ENCODE measurements at regions not wholly inside any gene's neighbourhood (a gene's known extent, or its start where the extent isn't known, plus 50 kb on each side); places are given as distances from the start of the nearest gene placed in this dataset.

- TF ChIP-seq CTCF (IDR thresholded peaks at IDR 0.05; ENCODE audit: insufficient read depth, low read length, poor library complexity, severe bottlenecking) = no peak
- no peak for TF ChIP-seq EZH2phosphoT487 (conservative IDR thresholded peaks at IDR 0.05; ENCODE audit: low read length)
Measured at GRCh38 chr18:75530566-75531211, 103.2 kb upstream of the SMIM21 start.
